K562 (cell line): ENCODE measurements at regions not wholly inside any gene's neighbourhood (a gene's known extent, or its start where the extent isn't known, plus 50 kb on each side); places are given as distances from the start of the nearest gene placed in this dataset.

Experiments used
- ATAC-seq: fragments of 200-7000 bp; cut with Tn5 transposase; 3 replicates; pipeline ENCODE4 v1.9.1; 2020; ENCODE audit warnings: moderate library complexity
- BruUV-seq: library from RNA; stranded (reverse); fragments of 400-500 nt; replicated peaks from 2 replicates; lab custom pipeline; 2021; lab: Mats Ljungman, UMichigan
- CTCF ChIA-PET: fragments of 300-600 bp; formaldehyde crosslinking; extraction: SDS; loops from one replicate; lab custom pipeline; 2021; ENCODE audit warnings: low intra/inter-chr PET ratio; lab: Yijun Ruan, JAX
- POLR2A ChIA-PET: fragments of 300-600, 350-650 bp; sonication (Branson Sonifier 250); formaldehyde crosslinking; extraction: SDS; loops from one replicate; lab custom pipeline; 2021; ENCODE audit warnings: antibody characterized with exemption, inconsistent platforms; lab: Yijun Ruan, JAX
- DNase-seq, 4 experiments: peaks; one replicate each; pipeline versions ENCODE4 v3.0.0 to v3.0.0-alpha.2; 2011 to 2018; ENCODE audit warnings: low spot score in 3 of 4, mixed read lengths in 3 of 4; ENCODE audit errors: extremely low read depth in 1 of 4
- FAIRE-seq: peaks from 2 replicates; lab custom pipeline; 2011; peaks lifted over from hg19 to GRCh38; lab: Jason Lieb, UNC
- H2AFZ ChIP-seq: 2 replicates; pipeline ENCODE4 v1.6.0; 2011; ENCODE audit warnings: low read depth, low read length, control low read depth, inconsistent platforms
- H3K27ac ChIP-seq: fragments of 200-600 bp; 3 replicates; pipeline ENCODE4 v1.8.0; 2011; ENCODE audit warnings: low read depth, mild to moderate bottlenecking, control low read depth, inconsistent platforms, low read length, moderate library complexity, mixed read lengths; ENCODE audit errors: extremely low read depth
- H3K27me3 ChIP-seq, 2 experiments: fragments of 300-600 bp in 1 of 2; 2 replicates in 1 of 2; 3 replicates in 1 of 2; pipeline versions ENCODE4 v1.6.0 to v1.8.0; 2011; ENCODE audit warnings: inconsistent platforms in 2 of 2, low read length in 2 of 2, mild to moderate bottlenecking in 1 of 2, mixed read lengths in 1 of 2, moderate library complexity in 1 of 2; ENCODE audit not compliant: control insufficient read depth in 2 of 2, insufficient read depth in 2 of 2
- H3K36me3 ChIP-seq: fragments of 300-600 bp; 3 replicates; pipeline ENCODE4 v1.8.0; 2011; ENCODE audit warnings: mild to moderate bottlenecking, low read length, inconsistent platforms; ENCODE audit not compliant: control insufficient read depth, insufficient read depth
- H3K4me1 ChIP-seq, 2 experiments: fragments of 200-600 bp in 1 of 2; replicated peaks in 1 of 2; 2 replicates in 1 of 2; 3 replicates in 1 of 2; pipeline versions ENCODE4 v1.5.1 to v1.8.0; 2011; ENCODE audit warnings: inconsistent platforms in 2 of 2, low read length in 2 of 2, mild to moderate bottlenecking in 1 of 2, mixed read lengths in 1 of 2, moderate library complexity in 1 of 2; ENCODE audit not compliant: control insufficient read depth in 2 of 2, insufficient read depth in 2 of 2
- H3K4me2 ChIP-seq: 2 replicates; pipeline ENCODE4 v1.6.1; 2011; ENCODE audit warnings: low read length, control low read depth, inconsistent platforms, mixed read lengths; ENCODE audit not compliant: insufficient read depth
- H3K4me3 ChIP-seq: fragments of 200-600 bp; sonication (generic), shearing (Covaris generic); 2 replicates; pipeline ENCODE4 v1.5.1; 2016; ENCODE audit warnings: control low read depth, inconsistent platforms
- H3K79me2 ChIP-seq: fragments of 200-600 bp; 3 replicates; pipeline ENCODE4 v1.8.0; 2011; ENCODE audit warnings: low read length, inconsistent platforms; ENCODE audit not compliant: control insufficient read depth, insufficient read depth
- H3K9ac ChIP-seq, 2 experiments: 2 replicates each; pipeline versions ENCODE4 v1.6.0 to v1.6.1; 2011; ENCODE audit warnings: low read depth in 2 of 2, low read length in 2 of 2, control low read depth in 1 of 2, inconsistent platforms in 1 of 2, mild to moderate bottlenecking in 1 of 2, mixed read lengths in 1 of 2; ENCODE audit not compliant: insufficient read depth in 1 of 2
- H3K9me1 ChIP-seq: one replicate; pipeline ENCODE4 v1.6.0; 2011; ENCODE audit warnings: inconsistent platforms, mild to moderate bottlenecking, low read length, moderate library complexity; ENCODE audit not compliant: control insufficient read depth, insufficient read depth
- H3K9me3 ChIP-seq: replicated peaks from 2 replicates; pipeline ENCODE4 v1.5.1; 2011; ENCODE audit warnings: low read depth, low read length, inconsistent platforms; ENCODE audit not compliant: control insufficient read depth, insufficient read depth
- H4K20me1 ChIP-seq: replicated peaks from 2 replicates; pipeline ENCODE4 v1.6.1; 2011; ENCODE audit warnings: low read length, inconsistent platforms, mixed read lengths; ENCODE audit not compliant: control insufficient read depth, insufficient read depth
- GABPB1 ChIP-seq: sonication (generic); formaldehyde crosslinking; IDR thresholded peaks from 2 replicates; pipeline ENCODE4 v1.8.0; 2022; ENCODE audit warnings: mild to moderate bottlenecking, missing genetic modification reagents
- KDM4B ChIP-seq, 2 experiments: fragments of 450-650 bp in 1 of 2; sonication (generic) in 1 of 2; IDR thresholded peaks; 2 replicates each; pipeline ENCODE4 v1.6.1; 2016 to 2017; ENCODE audit warnings: borderline replicate concordance in 2 of 2, antibody characterized with exemption in 1 of 2, low read depth in 1 of 2, mild to moderate bottlenecking in 1 of 2
- RFX5 ChIP-seq: IDR thresholded peaks from 2 replicates; pipeline ENCODE4 v1.6.1; 2011; ENCODE audit warnings: low read depth, mild to moderate bottlenecking, improper control_type of control experiment, low read length
- WGBS: fragments of 100-300 bp; shearing (Covaris generic); methylation state at CpG from one replicate; pipeline ENCODE4 v1.1.6; 2016; ENCODE audit warnings: low coverage, mixed read lengths; ENCODE audit not compliant: insufficient coverage; ENCODE audit errors: missing lambda C conversion rate; 5-methylcytosine and 5-hydroxymethylcytosine counted together
- in situ Hi-C: fragments of 300-500 bp; cut with MboI; formaldehyde crosslinking; loops from 4 replicates; pipeline ENCODE4 v1.15.0; 2018; ENCODE audit warnings: inconsistent platforms, mixed read lengths
- intact Hi-C: fragments of 100-400 bp; cut with micrococcal nuclease; formaldehyde crosslinking; loops from 2 replicates; pipeline ENCODE4 v1.14.2; 2022
- TF ChIP-seq, protein P1 (sequence below): fragments of 250-450 bp; sonication (Bioruptor Pico); IDR thresholded peaks from 2 replicates; pipeline ENCODE4 v1.8.0; 2021; ENCODE audit warnings: moderate library complexity, mild to moderate bottlenecking, inconsistent platforms
- TF ChIP-seq, protein P2 (sequence below), 2 experiments: IDR thresholded peaks; 2 replicates each; pipeline ENCODE4 v1.6.1; 2011; ENCODE audit warnings: borderline replicate concordance in 1 of 2, control low read depth in 1 of 2, low read depth in 1 of 2, low read length in 1 of 2, mild to moderate bottlenecking in 1 of 2, mixed read lengths in 1 of 2, moderate library complexity in 1 of 2; ENCODE audit not compliant: insufficient read depth in 1 of 2, insufficient read length in 1 of 2, poor library complexity in 1 of 2, severe bottlenecking in 1 of 2; ENCODE audit errors: extremely low read depth in 1 of 2
- TF ChIP-seq, protein P3 (sequence below): fragments of 450-650 bp; IDR thresholded peaks from 2 replicates; pipeline ENCODE4 v1.6.1; 2014; ENCODE audit warnings: low read depth, mild to moderate bottlenecking, moderate library complexity, borderline replicate concordance
- TF ChIP-seq, protein P4 (sequence below): fragments of 250-450 bp; sonication (Bioruptor Pico); IDR thresholded peaks from 2 replicates; pipeline ENCODE4 v1.4.0; 2020; ENCODE audit warnings: mild to moderate bottlenecking
- TF ChIP-seq, protein P5 (sequence below): sonication (generic); formaldehyde crosslinking; IDR thresholded peaks from 2 replicates; pipeline ENCODE4 v1.8.1; 2023; ENCODE audit warnings: missing genetic modification reagents, mild to moderate bottlenecking, borderline replicate concordance

DNA sequence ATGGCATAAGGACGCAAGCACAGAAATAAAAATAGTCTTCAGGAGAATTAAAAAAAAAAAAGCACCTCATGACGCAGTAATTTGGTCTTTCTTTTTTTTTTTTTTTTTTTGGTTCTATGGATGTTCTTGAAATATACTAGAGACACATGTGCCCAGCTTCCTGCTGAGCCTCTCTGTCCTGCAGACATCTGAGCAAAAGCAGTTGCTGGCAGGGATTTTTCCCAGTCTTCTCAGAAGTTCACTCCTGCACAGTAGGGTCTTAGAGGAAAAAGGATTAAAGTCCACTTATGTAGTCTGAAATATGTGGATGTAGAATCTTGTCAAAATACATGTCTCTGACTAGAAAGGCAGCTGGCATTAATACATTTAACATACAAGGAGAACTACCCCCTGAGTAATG, 1888.1 kb upstream of the SEL1L start:
- no CpG with 5 or more reads among the region's 2 CpGs for WGBS
- Histone ChIP-seq H3K4me2 (no peak overlapping the region), H3K4me1 (no peaks in the 10 kb centered on the region), H3K27ac (no peak overlapping the region), H4K20me1 (no peaks in the 10 kb centered on the region), H3K4me3 (no peak overlapping the region), H3K9me1 (no peaks in the 10 kb centered on the region), H3K79me2 (no peaks in the 10 kb centered on the region), H3K9ac (no peak overlapping the region), H3K9me3 (no peaks in the 10 kb centered on the region), H2AFZ (no peak overlapping the region), H3K36me3 (no peaks in the 10 kb centered on the region), H3K27me3 (no peaks in the 10 kb centered on the region)
- BruUV-seq, result no TSS peak
- ChIA-PET CTCF (no interaction called here), POLR2A (no interaction called here)
- TF ChIP-seq, protein P1, sequence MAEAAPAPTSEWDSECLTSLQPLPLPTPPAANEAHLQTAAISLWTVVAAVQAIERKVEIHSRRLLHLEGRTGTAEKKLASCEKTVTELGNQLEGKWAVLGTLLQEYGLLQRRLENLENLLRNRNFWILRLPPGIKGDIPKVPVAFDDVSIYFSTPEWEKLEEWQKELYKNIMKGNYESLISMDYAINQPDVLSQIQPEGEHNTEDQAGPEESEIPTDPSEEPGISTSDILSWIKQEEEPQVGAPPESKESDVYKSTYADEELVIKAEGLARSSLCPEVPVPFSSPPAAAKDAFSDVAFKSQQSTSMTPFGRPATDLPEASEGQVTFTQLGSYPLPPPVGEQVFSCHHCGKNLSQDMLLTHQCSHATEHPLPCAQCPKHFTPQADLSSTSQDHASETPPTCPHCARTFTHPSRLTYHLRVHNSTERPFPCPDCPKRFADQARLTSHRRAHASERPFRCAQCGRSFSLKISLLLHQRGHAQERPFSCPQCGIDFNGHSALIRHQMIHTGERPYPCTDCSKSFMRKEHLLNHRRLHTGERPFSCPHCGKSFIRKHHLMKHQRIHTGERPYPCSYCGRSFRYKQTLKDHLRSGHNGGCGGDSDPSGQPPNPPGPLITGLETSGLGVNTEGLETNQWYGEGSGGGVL (CRISPR knock-in tag), result no peak
- TF ChIP-seq, protein P2, sequence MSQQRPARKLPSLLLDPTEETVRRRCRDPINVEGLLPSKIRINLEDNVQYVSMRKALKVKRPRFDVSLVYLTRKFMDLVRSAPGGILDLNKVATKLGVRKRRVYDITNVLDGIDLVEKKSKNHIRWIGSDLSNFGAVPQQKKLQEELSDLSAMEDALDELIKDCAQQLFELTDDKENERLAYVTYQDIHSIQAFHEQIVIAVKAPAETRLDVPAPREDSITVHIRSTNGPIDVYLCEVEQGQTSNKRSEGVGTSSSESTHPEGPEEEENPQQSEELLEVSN (IDR thresholded peaks at IDR 0.05; ENCODE audit: borderline replicate concordance in 1 of 2, extremely low read depth in 1 of 2, insufficient read depth in 1 of 2, insufficient read length in 1 of 2, low read depth in 1 of 2, low read length in 1 of 2, poor library complexity in 1 of 2, severe bottlenecking in 1 of 2), result no peak
- TF ChIP-seq GABPB1 (CRISPR knock-in tag) (no peak), KDM4B (IDR thresholded peaks at IDR 0.05; ENCODE audit: borderline replicate concordance in 2 of 2, low read depth in 1 of 2) (no peak), RFX5 (no peak)
- TF ChIP-seq, protein P3, sequence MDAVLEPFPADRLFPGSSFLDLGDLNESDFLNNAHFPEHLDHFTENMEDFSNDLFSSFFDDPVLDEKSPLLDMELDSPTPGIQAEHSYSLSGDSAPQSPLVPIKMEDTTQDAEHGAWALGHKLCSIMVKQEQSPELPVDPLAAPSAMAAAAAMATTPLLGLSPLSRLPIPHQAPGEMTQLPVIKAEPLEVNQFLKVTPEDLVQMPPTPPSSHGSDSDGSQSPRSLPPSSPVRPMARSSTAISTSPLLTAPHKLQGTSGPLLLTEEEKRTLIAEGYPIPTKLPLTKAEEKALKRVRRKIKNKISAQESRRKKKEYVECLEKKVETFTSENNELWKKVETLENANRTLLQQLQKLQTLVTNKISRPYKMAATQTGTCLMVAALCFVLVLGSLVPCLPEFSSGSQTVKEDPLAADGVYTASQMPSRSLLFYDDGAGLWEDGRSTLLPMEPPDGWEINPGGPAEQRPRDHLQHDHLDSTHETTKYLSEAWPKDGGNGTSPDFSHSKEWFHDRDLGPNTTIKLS, result no peak
- TF ChIP-seq, protein P4, sequence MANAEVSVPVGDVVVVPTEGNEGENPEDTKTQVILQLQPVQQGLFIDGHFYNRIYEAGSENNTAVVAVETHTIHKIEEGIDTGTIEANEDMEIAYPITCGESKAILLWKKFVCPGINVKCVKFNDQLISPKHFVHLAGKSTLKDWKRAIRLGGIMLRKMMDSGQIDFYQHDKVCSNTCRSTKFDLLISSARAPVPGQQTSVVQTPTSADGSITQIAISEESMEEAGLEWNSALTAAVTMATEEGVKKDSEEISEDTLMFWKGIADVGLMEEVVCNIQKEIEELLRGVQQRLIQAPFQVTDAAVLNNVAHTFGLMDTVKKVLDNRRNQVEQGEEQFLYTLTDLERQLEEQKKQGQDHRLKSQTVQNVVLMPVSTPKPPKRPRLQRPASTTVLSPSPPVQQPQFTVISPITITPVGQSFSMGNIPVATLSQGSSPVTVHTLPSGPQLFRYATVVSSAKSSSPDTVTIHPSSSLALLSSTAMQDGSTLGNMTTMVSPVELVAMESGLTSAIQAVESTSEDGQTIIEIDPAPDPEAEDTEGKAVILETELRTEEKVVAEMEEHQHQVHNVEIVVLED (CRISPR knock-in tag), result no peak
- TF ChIP-seq, protein P5, sequence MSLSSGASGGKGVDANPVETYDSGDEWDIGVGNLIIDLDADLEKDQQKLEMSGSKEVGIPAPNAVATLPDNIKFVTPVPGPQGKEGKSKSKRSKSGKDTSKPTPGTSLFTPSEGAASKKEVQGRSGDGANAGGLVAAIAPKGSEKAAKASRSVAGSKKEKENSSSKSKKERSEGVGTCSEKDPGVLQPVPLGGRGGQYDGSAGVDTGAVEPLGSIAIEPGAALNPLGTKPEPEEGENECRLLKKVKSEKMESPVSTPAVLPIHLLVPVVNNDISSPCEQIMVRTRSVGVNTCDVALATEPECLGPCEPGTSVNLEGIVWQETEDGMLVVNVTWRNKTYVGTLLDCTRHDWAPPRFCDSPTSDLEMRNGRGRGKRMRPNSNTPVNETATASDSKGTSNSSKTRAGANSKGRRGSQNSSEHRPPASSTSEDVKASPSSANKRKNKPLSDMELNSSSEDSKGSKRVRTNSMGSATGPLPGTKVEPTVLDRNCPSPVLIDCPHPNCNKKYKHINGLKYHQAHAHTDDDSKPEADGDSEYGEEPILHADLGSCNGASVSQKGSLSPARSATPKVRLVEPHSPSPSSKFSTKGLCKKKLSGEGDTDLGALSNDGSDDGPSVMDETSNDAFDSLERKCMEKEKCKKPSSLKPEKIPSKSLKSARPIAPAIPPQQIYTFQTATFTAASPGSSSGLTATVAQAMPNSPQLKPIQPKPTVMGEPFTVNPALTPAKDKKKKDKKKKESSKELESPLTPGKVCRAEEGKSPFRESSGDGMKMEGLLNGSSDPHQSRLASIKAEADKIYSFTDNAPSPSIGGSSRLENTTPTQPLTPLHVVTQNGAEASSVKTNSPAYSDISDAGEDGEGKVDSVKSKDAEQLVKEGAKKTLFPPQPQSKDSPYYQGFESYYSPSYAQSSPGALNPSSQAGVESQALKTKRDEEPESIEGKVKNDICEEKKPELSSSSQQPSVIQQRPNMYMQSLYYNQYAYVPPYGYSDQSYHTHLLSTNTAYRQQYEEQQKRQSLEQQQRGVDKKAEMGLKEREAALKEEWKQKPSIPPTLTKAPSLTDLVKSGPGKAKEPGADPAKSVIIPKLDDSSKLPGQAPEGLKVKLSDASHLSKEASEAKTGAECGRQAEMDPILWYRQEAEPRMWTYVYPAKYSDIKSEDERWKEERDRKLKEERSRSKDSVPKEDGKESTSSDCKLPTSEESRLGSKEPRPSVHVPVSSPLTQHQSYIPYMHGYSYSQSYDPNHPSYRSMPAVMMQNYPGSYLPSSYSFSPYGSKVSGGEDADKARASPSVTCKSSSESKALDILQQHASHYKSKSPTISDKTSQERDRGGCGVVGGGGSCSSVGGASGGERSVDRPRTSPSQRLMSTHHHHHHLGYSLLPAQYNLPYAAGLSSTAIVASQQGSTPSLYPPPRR (CRISPR knock-in tag), result no peak
- ATAC-seq (no peak), DNase-seq (no peak), FAIRE-seq (no peak)
- intact Hi-C loops, result no loop called here
- in situ Hi-C loops, result no loop called here
